ENCODE measurements at regions not wholly inside any gene's neighbourhood (a gene's known extent, or its start where the extent isn't known, plus 50 kb on each side); places are given as distances from the start of the nearest gene placed in this dataset.

DNA sequence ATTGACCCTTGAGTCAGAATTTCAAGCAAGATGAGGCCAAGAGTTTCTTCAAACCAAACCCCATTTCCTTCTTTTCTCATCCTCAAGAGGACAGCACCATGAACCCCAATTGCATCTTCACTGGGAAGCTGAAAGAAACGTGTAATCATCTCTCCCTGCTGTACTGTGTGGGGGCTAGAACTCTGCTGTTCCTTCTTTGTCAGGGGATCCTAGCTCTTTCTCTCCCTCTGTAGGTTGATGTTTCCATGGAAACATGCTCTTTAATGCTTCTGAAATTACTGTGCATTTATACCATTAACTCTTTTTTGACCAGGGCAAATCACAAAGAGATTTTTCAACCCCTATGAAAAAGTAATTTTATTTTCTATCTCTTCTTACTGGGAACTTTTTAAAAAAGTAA, 295.1 kb downstream of the GRIN2B start:
- TF ChIP-seq FOS (IDR thresholded peaks at IDR 0.05; ENCODE audit: low read depth, low read length) = no peak
- no peak for TF ChIP-seq NFE2L2 (IDR thresholded peaks at IDR 0.05; ENCODE audit: low read depth, low read length)
- intact Hi-C loops (cut with micrococcal nuclease) (no loop called here), dilution Hi-C loops (cut with HindIII; ENCODE audit: low sequenced_read_pairs, unreplicated experiment) (no loop called here), in situ Hi-C loops (cut with MboI; ENCODE audit: low sequenced_read_pairs) (no loop called here)
- no peak overlapping the region for H3K9ac ChIP-seq (ENCODE audit: low read depth, low read length)
- no CpG with 5 or more reads among the region's 1 CpG for WGBS, 2 experiments (ENCODE audit: extremely low coverage in 2 of 2, insufficient read length in 1 of 2)
- H2BK15ac ChIP-seq (ENCODE audit: low read depth, low read length) = no peak overlapping the region
- no peaks in the 10 kb centered on the region for H3K9me3 ChIP-seq (ENCODE audit: control insufficient read depth, insufficient read depth, low read length)
- no peak for DNase-seq
- no peak overlapping the region for H4K5ac ChIP-seq (ENCODE audit: low read depth, low read length)
- H3K79me1 ChIP-seq (ENCODE audit: low read depth in 1 of 2, low read length in 2 of 2) = no peaks in the 10 kb centered on the region
- H2AK9ac ChIP-seq (replicated peaks; ENCODE audit: low read depth, low read length, poor library complexity) = no peak overlapping the region
- H2AFZ ChIP-seq (replicated peaks; ENCODE audit: low read length, poor library complexity) = no peak overlapping the region
- H2BK120ac ChIP-seq (ENCODE audit: low read depth, low read length) = no peak overlapping the region
- no peak for ATAC-seq (ENCODE audit: low read depth)
- H3K14ac ChIP-seq (replicated peaks; ENCODE audit: low read depth, low read length) = no peak overlapping the region
- H3K4me1 ChIP-seq (ENCODE audit: control insufficient read depth, insufficient read depth, low read length) = no peaks in the 10 kb centered on the region
- H3K4me3 ChIP-seq (ENCODE audit: insufficient read depth, low read depth, low read length) = no peak overlapping the region
- no peak overlapping the region for H2BK5ac ChIP-seq (ENCODE audit: low read depth, low read length, poor library complexity, severe bottlenecking)
- H3K27me3 ChIP-seq (ENCODE audit: control insufficient read depth, insufficient read depth, low read length) = no peaks in the 10 kb centered on the region
- H3K27ac ChIP-seq (ENCODE audit: insufficient read depth, low read length) = no peak overlapping the region
- ChIA-PET POLR2A (ENCODE audit: unreplicated experiment) (no interaction called here), CTCF (no interaction called here)
- BruUV-seq (replicated peaks) = no TSS peak
- no peak overlapping the region for H3K56ac ChIP-seq (ENCODE audit: extremely low read depth, insufficient read depth, low read length)
- no peak overlapping the region for H3K4me2 ChIP-seq (ENCODE audit: low read depth, low read length)
- H4K20me1 ChIP-seq (ENCODE audit: insufficient read depth, low read length) = no peaks in the 10 kb centered on the region
- no peak overlapping the region for H3K18ac ChIP-seq (ENCODE audit: low read depth, low read length)
- H2BK20ac ChIP-seq (ENCODE audit: low read depth, low read length) = no peak overlapping the region
- no peak overlapping the region for H2AK5ac ChIP-seq (ENCODE audit: low read depth, low read length)
- H4K91ac ChIP-seq (ENCODE audit: insufficient read depth, low read depth, low read length) = no peak overlapping the region
- H3K4ac ChIP-seq (ENCODE audit: low read depth, low read length) = no peak overlapping the region
- no peaks in the 10 kb centered on the region for H3K9me1 ChIP-seq (ENCODE audit: insufficient read depth, low read length)
- H3K36me3 ChIP-seq (ENCODE audit: control insufficient read depth, insufficient read depth, low read length) = no peaks in the 10 kb centered on the region
- no peak overlapping the region for H4K8ac ChIP-seq (ENCODE audit: low read depth in 2 of 2, low read length in 2 of 2)
- H3K23ac ChIP-seq (ENCODE audit: low read depth, low read length) = no peak overlapping the region

All from IMR-90 (cell line).